ENCODE measurements at regions not wholly inside any gene's neighbourhood (a gene's known extent, or its start where the extent isn't known, plus 50 kb on each side); places are given as distances from the start of the nearest gene placed in this dataset.

DNA sequence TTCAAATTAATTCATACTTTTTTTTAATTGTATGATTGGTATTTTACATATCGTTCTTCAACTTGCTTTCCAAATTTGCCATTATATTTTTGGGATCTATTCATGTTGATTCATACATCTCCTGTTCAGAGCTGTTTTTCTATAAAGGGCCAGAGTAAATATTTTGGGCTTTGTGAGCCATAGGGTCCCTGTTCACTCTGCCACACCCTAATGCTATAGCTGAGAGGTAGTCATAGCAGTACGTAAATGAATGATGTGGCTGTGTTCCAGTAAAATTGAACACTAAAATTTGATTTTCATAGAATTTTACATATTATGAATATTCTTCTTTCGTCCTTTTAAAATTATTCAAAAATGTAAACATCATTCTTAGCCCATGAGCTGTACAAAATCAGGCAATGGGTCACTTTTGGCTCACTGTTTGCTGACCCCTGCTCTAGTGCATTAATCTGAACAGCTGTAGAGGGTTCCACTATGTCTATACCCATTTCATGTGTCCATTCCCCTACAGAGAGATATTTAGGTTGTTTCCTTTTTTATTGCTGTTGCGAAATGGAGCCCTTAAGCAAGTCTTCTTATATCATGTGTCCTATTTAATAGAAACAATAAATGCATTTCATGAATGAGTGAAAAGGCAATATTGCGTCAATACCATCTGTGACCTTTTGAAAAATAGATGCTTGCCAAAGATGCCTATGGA, 136.4 kb upstream of the SALL4 start:
- no peak for DNase-seq
- Histone ChIP-seq H3K27me3 (ENCODE audit: control insufficient read depth in 1 of 2, insufficient read depth in 2 of 2, low read length in 2 of 2) (no peaks in the 10 kb centered on the region), H3K4me1 (ENCODE audit: insufficient read depth, low read length) (no peaks in the 10 kb centered on the region), H3K9me3 (ENCODE audit: control insufficient read depth in 1 of 2, insufficient read depth in 1 of 2, low read length in 2 of 2) (peaks cover 0 to 3% of the 10 kb centered on the region in 2 experiments), H3K27ac (ENCODE audit: low read depth in 1 of 2, low read length in 2 of 2) (no peak overlapping the region), H3K36me3 (ENCODE audit: insufficient read depth, low read length) (no peaks in the 10 kb centered on the region), H3K4me3 (ENCODE audit: low read length) (no peak overlapping the region)
- no peaks in the 10 kb centered on the region for H3K36me3 Mint-ChIP-seq (ENCODE audit: low read depth)
- H3K27me3 Mint-ChIP-seq: no peaks in the 10 kb centered on the region
- TF ChIP-seq, protein P1, sequence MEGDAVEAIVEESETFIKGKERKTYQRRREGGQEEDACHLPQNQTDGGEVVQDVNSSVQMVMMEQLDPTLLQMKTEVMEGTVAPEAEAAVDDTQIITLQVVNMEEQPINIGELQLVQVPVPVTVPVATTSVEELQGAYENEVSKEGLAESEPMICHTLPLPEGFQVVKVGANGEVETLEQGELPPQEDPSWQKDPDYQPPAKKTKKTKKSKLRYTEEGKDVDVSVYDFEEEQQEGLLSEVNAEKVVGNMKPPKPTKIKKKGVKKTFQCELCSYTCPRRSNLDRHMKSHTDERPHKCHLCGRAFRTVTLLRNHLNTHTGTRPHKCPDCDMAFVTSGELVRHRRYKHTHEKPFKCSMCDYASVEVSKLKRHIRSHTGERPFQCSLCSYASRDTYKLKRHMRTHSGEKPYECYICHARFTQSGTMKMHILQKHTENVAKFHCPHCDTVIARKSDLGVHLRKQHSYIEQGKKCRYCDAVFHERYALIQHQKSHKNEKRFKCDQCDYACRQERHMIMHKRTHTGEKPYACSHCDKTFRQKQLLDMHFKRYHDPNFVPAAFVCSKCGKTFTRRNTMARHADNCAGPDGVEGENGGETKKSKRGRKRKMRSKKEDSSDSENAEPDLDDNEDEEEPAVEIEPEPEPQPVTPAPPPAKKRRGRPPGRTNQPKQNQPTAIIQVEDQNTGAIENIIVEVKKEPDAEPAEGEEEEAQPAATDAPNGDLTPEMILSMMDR (IDR thresholded peaks at IDR 0.05): no peak
- no peak overlapping the region for H3K27ac Mint-ChIP-seq
- H3K4me1 Mint-ChIP-seq (ENCODE audit: low read depth): no peaks in the 10 kb centered on the region
- no peaks in the 10 kb centered on the region for H3K9me3 Mint-ChIP-seq
- intact Hi-C loops (cut with DNase I, micrococcal nuclease): no loop called here
- ChIA-PET CTCF (no interaction called here), POLR2A (no interaction called here)
- no peak for ATAC-seq (ENCODE audit: poor library complexity)
- H3K4me3 Mint-ChIP-seq: no peak overlapping the region

DNA sequence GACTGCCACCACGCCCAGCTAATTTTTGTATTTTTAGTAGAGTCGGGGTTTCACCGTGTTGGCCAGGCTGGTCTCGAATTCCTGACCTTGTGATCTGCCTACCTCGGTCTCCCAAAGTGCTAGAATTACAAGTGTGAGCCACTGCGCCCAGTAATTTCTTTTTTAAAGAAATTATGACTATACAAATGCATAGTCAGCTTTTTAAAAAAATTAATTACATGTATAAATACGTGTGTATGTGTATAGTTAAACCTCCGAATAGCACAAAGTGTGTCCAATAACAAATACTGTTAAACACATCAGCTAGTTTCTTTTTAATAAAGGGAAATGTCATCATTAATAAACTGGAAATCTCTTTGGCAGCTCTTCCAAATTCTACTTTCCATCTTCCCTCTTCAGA, 135.5 kb upstream of the SALL4 start:
- Histone ChIP-seq H3K9me3 (ENCODE audit: control insufficient read depth in 1 of 2, insufficient read depth in 1 of 2, low read length in 2 of 2) (peaks cover 0 to 3% of the 10 kb centered on the region in 2 experiments), H3K4me1 (ENCODE audit: insufficient read depth, low read length) (no peaks in the 10 kb centered on the region), H3K27ac (ENCODE audit: low read depth in 1 of 2, low read length in 2 of 2) (no peak overlapping the region), H3K4me3 (ENCODE audit: low read length) (no peak overlapping the region), H3K27me3 (ENCODE audit: control insufficient read depth in 1 of 2, insufficient read depth in 2 of 2, low read length in 2 of 2) (no peaks in the 10 kb centered on the region), H3K36me3 (ENCODE audit: insufficient read depth, low read length) (no peaks in the 10 kb centered on the region)
- no peak for DNase-seq
- ChIA-PET CTCF (interaction anchor here (0.5 kb wide), 1 partner anchor 671 kb away, joined by 3 read pairs; no protein-coding TSS in a partner anchor), POLR2A (no interaction called here)
- no peak overlapping the region for H3K4me3 Mint-ChIP-seq
- H3K27me3 Mint-ChIP-seq: no peaks in the 10 kb centered on the region
- TF ChIP-seq, protein P1 (IDR thresholded peaks at IDR 0.05): no peak
- H3K36me3 Mint-ChIP-seq (ENCODE audit: low read depth): no peaks in the 10 kb centered on the region
- intact Hi-C loops (cut with DNase I, micrococcal nuclease): no loop called here
- no peaks in the 10 kb centered on the region for H3K4me1 Mint-ChIP-seq (ENCODE audit: low read depth)
- no peaks in the 10 kb centered on the region for H3K9me3 Mint-ChIP-seq
- H3K27ac Mint-ChIP-seq: no peak overlapping the region
- ATAC-seq (ENCODE audit: poor library complexity): no peak

DNA sequence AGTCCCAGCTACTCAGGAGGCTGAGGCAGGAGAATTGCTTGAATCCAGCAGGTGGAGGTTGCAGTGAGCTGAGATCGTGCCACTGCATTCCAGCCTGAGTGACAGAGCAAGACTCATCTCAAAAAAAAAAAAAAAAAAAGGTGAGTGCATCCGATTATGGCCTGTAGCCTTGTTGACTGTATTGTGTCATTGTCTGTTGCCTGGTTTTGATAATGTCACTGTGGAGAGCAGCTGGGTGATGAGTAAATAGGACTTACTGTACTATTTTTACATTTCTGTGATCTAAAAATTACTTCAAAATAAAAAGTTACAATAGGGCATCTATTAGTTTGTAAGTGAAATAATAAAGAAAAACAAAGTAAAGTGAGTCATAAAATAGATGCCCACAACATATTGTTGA, 134.1 kb upstream of the SALL4 start:
- Histone ChIP-seq H3K36me3 (ENCODE audit: insufficient read depth, low read length) (no peaks in the 10 kb centered on the region), H3K9me3 (ENCODE audit: control insufficient read depth in 1 of 2, insufficient read depth in 1 of 2, low read length in 2 of 2) (peaks cover 0 to 3% of the 10 kb centered on the region in 2 experiments), H3K27me3 (ENCODE audit: control insufficient read depth in 1 of 2, insufficient read depth in 2 of 2, low read length in 2 of 2) (no peaks in the 10 kb centered on the region), H3K4me3 (ENCODE audit: low read length) (no peak overlapping the region), H3K4me1 (ENCODE audit: insufficient read depth, low read length) (no peaks in the 10 kb centered on the region), H3K27ac (ENCODE audit: low read depth in 1 of 2, low read length in 2 of 2) (no peak overlapping the region)
- Mint-ChIP-seq H3K4me1 (ENCODE audit: low read depth) (no peaks in the 10 kb centered on the region), H3K27ac (no peak overlapping the region), H3K4me3 (no peak overlapping the region), H3K36me3 (ENCODE audit: low read depth) (no peaks in the 10 kb centered on the region), H3K27me3 (no peaks in the 10 kb centered on the region), H3K9me3 (no peaks in the 10 kb centered on the region)
- ChIA-PET POLR2A (no interaction called here), CTCF (no interaction called here)
- TF ChIP-seq, protein P1 (IDR thresholded peaks at IDR 0.05): no peak
- no peak for ATAC-seq (ENCODE audit: poor library complexity)
- no peak for DNase-seq
- intact Hi-C loops (cut with DNase I, micrococcal nuclease): no loop called here
